Gastrocnemius medialis (tissue), 4 donors: ENCODE measurements at regions not wholly inside any gene's neighbourhood (a gene's known extent, or its start where the extent isn't known, plus 50 kb on each side); places are given as distances from the start of the nearest gene placed in this dataset.

ENCODE experiments used
- ATAC-seq, 2 donors: fragments of 150-250 bp; one replicate each; pipeline ENCODE4 v1.9.1; 2016
- DNase-seq, 2 donors: peaks; one replicate each; pipeline ENCODE4 v3.0.0-alpha.2; 2019
- H3K27ac ChIP-seq, 4 donors: fragments of 200-600 bp; sonication (generic); 1 replicate in 1 of 4; 2 replicates in 3 of 4; pipeline ENCODE4 v1.5.1; 2016 to 2018; ENCODE audit warnings: mild to moderate bottlenecking in 2 of 4, moderate library complexity in 1 of 4
- H3K27me3 ChIP-seq, 3 donors: fragments of 200-600 bp; sonication (generic) in 2 of 3; 1 replicate in 1 of 3; 2 replicates in 2 of 3; pipeline versions ENCODE4 v1.5.1 to v1.6.0; 2016 to 2019; ENCODE audit warnings: mild to moderate bottlenecking in 1 of 3, moderate library complexity in 1 of 3
- H3K36me3 ChIP-seq, 2 donors: fragments of 200-600 bp; sonication (generic) in 1 of 2; one replicate each; pipeline ENCODE4 v1.5.1; 2017 to 2018
- H3K4me1 ChIP-seq, 2 donors: fragments of 200-600 bp; sonication (generic) in 1 of 2; one replicate each; pipeline ENCODE4 v1.5.1; 2016 to 2017; ENCODE audit warnings: mild to moderate bottlenecking in 2 of 2
- H3K4me3 ChIP-seq, 4 donors: fragments of 200-600 bp; sonication (generic) in 3 of 4; 1 replicate in 1 of 4; 2 replicates in 3 of 4; pipeline ENCODE4 v1.5.1; 2016 to 2019; ENCODE audit warnings: mild to moderate bottlenecking in 2 of 4
- H3K9me3 ChIP-seq, 3 donors: fragments of 200-600 bp; sonication (generic) in 2 of 3; 1 replicate in 1 of 3; 2 replicates in 2 of 3; pipeline ENCODE4 v1.5.1; 2016 to 2019
- CTCF ChIP-seq, 5 experiments: fragments of 450-650 bp in 3 of 5; fragments of 200-600 bp in 2 of 5; sonication (generic) in 2 of 5; IDR thresholded peaks in 4 of 5; conservative IDR thresholded peaks in 1 of 5; 1 replicate in 4 of 5; 2 replicates in 1 of 5; pipeline ENCODE4 v1.5.1; 2016 to 2019; ENCODE audit warnings: antibody characterized with exemption in 5 of 5, mild to moderate bottlenecking in 3 of 5, moderate library complexity in 3 of 5
- POLR2A ChIP-seq, 2 donors: fragments of 450-650 bp; IDR thresholded peaks; one replicate each; pipeline ENCODE4 v1.6.1; 2017; ENCODE audit warnings: antibody characterized with exemption in 2 of 2, mild to moderate bottlenecking in 2 of 2, moderate library complexity in 2 of 2
- in situ Hi-C, 4 donors: fragments of 200-750 bp; cut with MboI; loops; one replicate each; pipeline versions ENCODE4 v1.15.0 to v1.8.0; 2017; ENCODE audit warnings: low sequenced_read_pairs in 4 of 4
- intact Hi-C: fragments of 100-400 bp; cut with DNase I; formaldehyde crosslinking; loops from one replicate; pipeline ENCODE4 v1.15.1; 2023; ENCODE audit warnings: low total_unique reads

- DNase-seq (no peak), ATAC-seq (no peak)
- no peaks in the 10 kb centered on the region for H3K9me3 ChIP-seq
- in situ Hi-C loops (no loop called here), intact Hi-C loops (no loop called here)
- no peaks in the 10 kb centered on the region for H3K27me3 ChIP-seq
- TF ChIP-seq POLR2A (IDR thresholded peaks at IDR 0.05) (no peak), CTCF (IDR thresholded peaks at IDR 0.05 in 4 of 5, conservative IDR thresholded peaks at IDR 0.05 in 1 of 5) (no peak)
- no peaks in the 10 kb centered on the region for H3K4me1 ChIP-seq
- H3K36me3 ChIP-seq = no peaks in the 10 kb centered on the region
- no peak overlapping the region for H3K4me3 ChIP-seq
- no peak overlapping the region for H3K27ac ChIP-seq
Observed at GRCh38 chr5:12645582-12645981, 741.3 kb upstream of the CTNND2 start.

- Histone ChIP-seq H3K27me3 (no peaks in the 10 kb centered on the region), H3K9me3 (no peaks in the 10 kb centered on the region), H3K36me3 (no peaks in the 10 kb centered on the region), H3K4me3 (no peak overlapping the region), H3K4me1 (no peaks in the 10 kb centered on the region), H3K27ac (no peak overlapping the region)
- DNase-seq = no peak
- no peak for ATAC-seq
- intact Hi-C loops = no loop called here
- TF ChIP-seq POLR2A (IDR thresholded peaks at IDR 0.05) = no peak
- TF ChIP-seq CTCF (IDR thresholded peaks at IDR 0.05 in 4 of 5, conservative IDR thresholded peaks at IDR 0.05 in 1 of 5) = no peak
- in situ Hi-C loops = no loop called here
Observed at GRCh38 chr5:12636209-12636608, 732.0 kb upstream of the CTNND2 start.

GRCh38 chr5:12626556-12626955 is 722.3 kb upstream of the CTNND2 start:
- Histone ChIP-seq H3K36me3 (no peaks in the 10 kb centered on the region), H3K27ac (no peak overlapping the region), H3K9me3 (no peaks in the 10 kb centered on the region), H3K4me1 (no peaks in the 10 kb centered on the region), H3K27me3 (no peaks in the 10 kb centered on the region), H3K4me3 (no peak overlapping the region)
- ATAC-seq (no peak), DNase-seq (no peak)
- intact Hi-C loops = no loop called here
- in situ Hi-C loops = no loop called here
- TF ChIP-seq POLR2A (IDR thresholded peaks at IDR 0.05) (no peak), CTCF (IDR thresholded peaks at IDR 0.05 in 4 of 5, conservative IDR thresholded peaks at IDR 0.05 in 1 of 5) (no peak)

GRCh38 chr5:12625667-12626263 is 721.5 kb upstream of the CTNND2 start:
- TF ChIP-seq POLR2A (IDR thresholded peaks at IDR 0.05) = no peak
- TF ChIP-seq CTCF (IDR thresholded peaks at IDR 0.05 in 4 of 5, conservative IDR thresholded peaks at IDR 0.05 in 1 of 5) = no peak
- no peaks in the 10 kb centered on the region for H3K9me3 ChIP-seq

More at GRCh38 chr5:12625667-12626263, 721.5 kb upstream of the CTNND2 start:
- no peak for DNase-seq
- Histone ChIP-seq H3K27me3 (no peaks in the 10 kb centered on the region), H3K36me3 (no peaks in the 10 kb centered on the region), H3K4me1 (no peaks in the 10 kb centered on the region), H3K4me3 (no peak overlapping the region), H3K27ac (no peak overlapping the region)
- intact Hi-C loops (no loop called here), in situ Hi-C loops (no loop called here)
- no peak for ATAC-seq
